ENCODE measurements at regions not wholly inside any gene's neighbourhood (a gene's known extent, or its start where the extent isn't known, plus 50 kb on each side); places are given as distances from the start of the nearest gene placed in this dataset.

- Mint-ChIP-seq H3K4me1 (ENCODE audit: low read depth, unreplicated experiment) (no peaks in the 10 kb centered on the region), H3K27ac (ENCODE audit: unreplicated experiment) (no peak overlapping the region), H3K9me3 (ENCODE audit: unreplicated experiment) (no peaks in the 10 kb centered on the region), H3K27me3 (ENCODE audit: insufficient read depth, unreplicated experiment) (peaks cover 2% of the 10 kb centered on the region), H3K4me3 (ENCODE audit: unreplicated experiment) (no peak overlapping the region), H3K36me3 (ENCODE audit: insufficient read depth, unreplicated experiment) (no peaks in the 10 kb centered on the region)
- CTCF ChIA-PET: no interaction called here
- Histone ChIP-seq H3K27me3 (replicated peaks; ENCODE audit: control insufficient read depth, insufficient read depth, low read length) (no peaks in the 10 kb centered on the region), H3K4me1 (no peaks in the 10 kb centered on the region), H3K9me3 (no peaks in the 10 kb centered on the region), H3K4me3 (ENCODE audit: low read depth, low read length) (no peak overlapping the region), H3K36me3 (ENCODE audit: control insufficient read depth, insufficient read depth, low read length) (no peaks in the 10 kb centered on the region)
- intact Hi-C loops (cut with micrococcal nuclease; ENCODE audit: unreplicated experiment): no loop called here
- POLR2A ChIA-PET: no interaction called here
- TF ChIP-seq, protein P1, sequence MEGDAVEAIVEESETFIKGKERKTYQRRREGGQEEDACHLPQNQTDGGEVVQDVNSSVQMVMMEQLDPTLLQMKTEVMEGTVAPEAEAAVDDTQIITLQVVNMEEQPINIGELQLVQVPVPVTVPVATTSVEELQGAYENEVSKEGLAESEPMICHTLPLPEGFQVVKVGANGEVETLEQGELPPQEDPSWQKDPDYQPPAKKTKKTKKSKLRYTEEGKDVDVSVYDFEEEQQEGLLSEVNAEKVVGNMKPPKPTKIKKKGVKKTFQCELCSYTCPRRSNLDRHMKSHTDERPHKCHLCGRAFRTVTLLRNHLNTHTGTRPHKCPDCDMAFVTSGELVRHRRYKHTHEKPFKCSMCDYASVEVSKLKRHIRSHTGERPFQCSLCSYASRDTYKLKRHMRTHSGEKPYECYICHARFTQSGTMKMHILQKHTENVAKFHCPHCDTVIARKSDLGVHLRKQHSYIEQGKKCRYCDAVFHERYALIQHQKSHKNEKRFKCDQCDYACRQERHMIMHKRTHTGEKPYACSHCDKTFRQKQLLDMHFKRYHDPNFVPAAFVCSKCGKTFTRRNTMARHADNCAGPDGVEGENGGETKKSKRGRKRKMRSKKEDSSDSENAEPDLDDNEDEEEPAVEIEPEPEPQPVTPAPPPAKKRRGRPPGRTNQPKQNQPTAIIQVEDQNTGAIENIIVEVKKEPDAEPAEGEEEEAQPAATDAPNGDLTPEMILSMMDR (IDR thresholded peaks at IDR 0.05; ENCODE audit: insufficient read depth in 1 of 2, low read depth in 1 of 2, low read length in 1 of 2, severe bottlenecking in 1 of 2, unreplicated experiment in 1 of 2): no peak
- no TSS peak for BruUV-seq (replicated peaks)
- DNase-seq: no peak
Measured at GRCh38 chr4:96175871-96176270, 336.0 kb downstream of the PDHA2 start.

DNA sequence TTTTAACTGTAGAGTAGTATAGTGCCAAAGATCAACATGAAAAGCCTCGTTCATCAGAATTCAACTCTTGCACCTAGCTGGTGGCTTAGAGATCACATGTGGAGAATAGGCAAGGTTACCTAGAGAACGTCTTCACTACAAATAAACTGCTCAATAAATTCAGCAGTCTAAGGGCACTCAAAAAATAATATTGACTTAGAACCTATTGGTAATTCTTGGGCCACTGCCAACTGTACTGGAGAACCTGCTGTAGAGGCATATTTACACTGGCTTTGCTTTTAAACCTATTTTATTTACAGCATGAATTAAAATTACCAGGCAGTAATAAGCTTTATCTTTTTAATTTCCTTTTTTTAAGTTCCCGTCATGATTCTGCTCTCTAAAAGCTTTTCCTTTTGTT is 343.7 kb downstream of the PDHA2 start:
- H3K27me3 ChIP-seq (replicated peaks; ENCODE audit: control insufficient read depth, insufficient read depth, low read length): no peaks in the 10 kb centered on the region
- Mint-ChIP-seq H3K36me3 (ENCODE audit: insufficient read depth, unreplicated experiment) (no peaks in the 10 kb centered on the region), H3K27me3 (ENCODE audit: insufficient read depth, unreplicated experiment) (peaks cover 8% of the 10 kb centered on the region), H3K4me3 (ENCODE audit: unreplicated experiment) (no peak overlapping the region), H3K4me1 (ENCODE audit: low read depth, unreplicated experiment) (no peaks in the 10 kb centered on the region), H3K9me3 (ENCODE audit: unreplicated experiment) (no peaks in the 10 kb centered on the region), H3K27ac (ENCODE audit: unreplicated experiment) (no peak overlapping the region)
- intact Hi-C loops (cut with micrococcal nuclease; ENCODE audit: unreplicated experiment): no loop called here
- POLR2A ChIA-PET: no interaction called here
- H3K36me3 ChIP-seq (ENCODE audit: control insufficient read depth, insufficient read depth, low read length): no peaks in the 10 kb centered on the region
- no peaks in the 10 kb centered on the region for H3K9me3 ChIP-seq
- BruUV-seq (replicated peaks): no TSS peak
- TF ChIP-seq, protein P1 (IDR thresholded peaks at IDR 0.05; ENCODE audit: insufficient read depth in 1 of 2, low read depth in 1 of 2, low read length in 1 of 2, severe bottlenecking in 1 of 2, unreplicated experiment in 1 of 2): no peak
- CTCF ChIA-PET: no interaction called here
- DNase-seq: no peak
- no peak overlapping the region for H3K4me3 ChIP-seq (ENCODE audit: low read depth, low read length)
- no peaks in the 10 kb centered on the region for H3K4me1 ChIP-seq

DNA sequence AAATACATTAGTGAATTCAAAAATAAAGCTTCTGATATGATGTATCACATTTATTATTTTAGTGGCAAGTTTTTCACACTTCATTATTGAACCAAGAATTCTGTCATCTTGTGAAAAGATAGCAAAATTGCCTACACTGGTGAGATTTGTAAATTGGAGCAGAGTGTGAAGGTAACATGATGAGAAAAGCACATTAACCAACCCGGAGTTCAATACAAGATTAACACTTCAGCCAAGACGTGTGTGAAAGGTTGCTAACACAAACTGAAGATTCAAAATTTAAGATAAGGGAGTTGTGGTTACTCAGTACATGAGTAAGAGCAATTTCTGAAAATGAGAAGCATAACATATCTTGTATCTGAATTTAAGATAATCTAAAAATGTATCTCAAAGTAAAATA is 346.7 kb downstream of the PDHA2 start:
- no peaks in the 10 kb centered on the region for H3K4me1 Mint-ChIP-seq (ENCODE audit: low read depth, unreplicated experiment)
- CTCF ChIA-PET: no interaction called here
- no peak for DNase-seq
- no peaks in the 10 kb centered on the region for H3K9me3 Mint-ChIP-seq (ENCODE audit: unreplicated experiment)
- H3K27me3 ChIP-seq (replicated peaks; ENCODE audit: control insufficient read depth, insufficient read depth, low read length): no peaks in the 10 kb centered on the region
- no TSS peak for BruUV-seq (replicated peaks)
- H3K4me1 ChIP-seq: no peaks in the 10 kb centered on the region
- POLR2A ChIA-PET: no interaction called here
- H3K36me3 ChIP-seq (ENCODE audit: control insufficient read depth, insufficient read depth, low read length): no peaks in the 10 kb centered on the region
- H3K4me3 Mint-ChIP-seq (ENCODE audit: unreplicated experiment): no peak overlapping the region
- TF ChIP-seq, protein P1 (IDR thresholded peaks at IDR 0.05; ENCODE audit: insufficient read depth in 1 of 2, low read depth in 1 of 2, low read length in 1 of 2, severe bottlenecking in 1 of 2, unreplicated experiment in 1 of 2): no peak
- no peaks in the 10 kb centered on the region for H3K36me3 Mint-ChIP-seq (ENCODE audit: insufficient read depth, unreplicated experiment)
- H3K27ac Mint-ChIP-seq (ENCODE audit: unreplicated experiment): no peak overlapping the region
- H3K9me3 ChIP-seq: no peaks in the 10 kb centered on the region
- H3K27me3 Mint-ChIP-seq (ENCODE audit: insufficient read depth, unreplicated experiment): peaks cover 4% of the 10 kb centered on the region
- no peak overlapping the region for H3K4me3 ChIP-seq (ENCODE audit: low read depth, low read length)
- intact Hi-C loops (cut with micrococcal nuclease; ENCODE audit: unreplicated experiment): no loop called here
